Common myeloid progenitor, CD34-positive (primary cell): ENCODE measurements at regions not wholly inside any gene's neighbourhood (a gene's known extent, or its start where the extent isn't known, plus 50 kb on each side); places are given as distances from the start of the nearest gene placed in this dataset.
"Not testable (repeated sequence)": the region's sequence is repeated elsewhere in the genome, so short reads cannot be mapped to it uniquely, and the experiment has no call there.

ENCODE experiments used
- CTCF ChIA-PET: fragments of 350-600 bp; sonication (Branson Sonifier 250); formaldehyde crosslinking; loops from one replicate; lab custom pipeline; 2021; ENCODE audit warnings: antibody characterized with exemption; lab: Charles Lee
- POLR2A ChIA-PET: fragments of 350-600 bp; sonication (Branson Sonifier 250); formaldehyde crosslinking; loops from one replicate; lab custom pipeline; 2021; ENCODE audit warnings: antibody characterized with exemption; lab: Charles Lee
- DNase-seq, 3 donors: peaks; one replicate each; pipeline versions ENCODE4 v3.0.0 to v3.0.0-alpha.2; 2013
- H3K27ac ChIP-seq, 2 experiments: 1 replicate in 1 of 2; 2 replicates in 1 of 2; pipeline ENCODE4 v1.7.0; 2013; ENCODE audit warnings: inconsistent platforms in 2 of 2, low read length in 2 of 2, mild to moderate bottlenecking in 2 of 2, low read depth in 1 of 2, moderate library complexity in 1 of 2; ENCODE audit not compliant: severe bottlenecking in 2 of 2, insufficient read depth in 1 of 2, poor library complexity in 1 of 2
- H3K27me3 ChIP-seq, 5 experiments: replicated peaks in 2 of 5; 1 replicate in 3 of 5; 2 replicates in 2 of 5; pipeline versions ENCODE4 v1.6.1 to v1.7.0; 2013; ENCODE audit warnings: low read length in 4 of 5, mild to moderate bottlenecking in 2 of 5, moderate library complexity in 2 of 5, inconsistent platforms in 1 of 5; ENCODE audit not compliant: insufficient read depth in 5 of 5, control insufficient read depth in 4 of 5
- H3K36me3 ChIP-seq, 4 experiments: 1 replicate in 2 of 4; 2 replicates in 2 of 4; pipeline versions ENCODE4 v1.6.1 to v1.7.0; 2013; ENCODE audit warnings: low read length in 3 of 4, control low read depth in 1 of 4, mild to moderate bottlenecking in 1 of 4; ENCODE audit not compliant: control insufficient read depth in 4 of 4, insufficient read depth in 4 of 4
- H3K4me1 ChIP-seq, 4 experiments: 1 replicate in 3 of 4; 2 replicates in 1 of 4; pipeline versions ENCODE4 v1.6.1 to v1.7.1; 2013; ENCODE audit warnings: low read length in 3 of 4, mild to moderate bottlenecking in 3 of 4, control low read depth in 1 of 4, inconsistent platforms in 1 of 4, moderate library complexity in 1 of 4; ENCODE audit not compliant: control insufficient read depth in 4 of 4, insufficient read depth in 4 of 4; ENCODE audit errors: control extremely low read depth in 1 of 4
- H3K4me3 ChIP-seq, 7 experiments: 1 replicate in 4 of 7; 2 replicates in 3 of 7; pipeline versions ENCODE4 v1.5.1 to v1.7.0; 2013; ENCODE audit warnings: mild to moderate bottlenecking in 7 of 7, low read length in 6 of 7, moderate library complexity in 6 of 7, inconsistent platforms in 2 of 7, low read depth in 2 of 7, control low read depth in 1 of 7; ENCODE audit not compliant: insufficient read depth in 4 of 7, control insufficient read depth in 1 of 7; ENCODE audit errors: extremely low read depth in 1 of 7
- H3K9me3 ChIP-seq, 5 experiments: 1 replicate in 4 of 5; 2 replicates in 1 of 5; pipeline versions ENCODE4 v1.6.1 to v1.7.1; 2013; ENCODE audit warnings: low read length in 4 of 5, mild to moderate bottlenecking in 2 of 5, inconsistent platforms in 1 of 5, low read depth in 1 of 5, moderate library complexity in 1 of 5; ENCODE audit not compliant: control insufficient read depth in 4 of 5, insufficient read depth in 2 of 5; ENCODE audit errors: control extremely low read depth in 1 of 5
- WGBS: methylation state at CpG from one replicate; pipeline ENCODE4 v1.1.5; 2013; ENCODE audit not compliant: insufficient coverage; 5-methylcytosine and 5-hydroxymethylcytosine counted together

- Histone ChIP-seq H3K36me3 (no peaks in the 10 kb centered on the region), H3K4me3 (no peak overlapping the region), H3K27me3 (no peaks in the 10 kb centered on the region), H3K4me1 (no peaks in the 10 kb centered on the region), H3K9me3 (no peaks in the 10 kb centered on the region), H3K27ac (no peak overlapping the region)
- ChIA-PET POLR2A (no interaction called here), CTCF (no interaction called here)
- no peak for DNase-seq
Measured at GRCh38 chr6:140653972-140654371, 1279.5 kb upstream of the CITED2 start.

GRCh38 chr6:140653506-140653905 is 1279.1 kb upstream of the CITED2 start:
- Histone ChIP-seq H3K36me3 (no peaks in the 10 kb centered on the region), H3K4me1 (no peaks in the 10 kb centered on the region), H3K9me3 (no peaks in the 10 kb centered on the region), H3K27me3 (no peaks in the 10 kb centered on the region), H3K27ac (no peak overlapping the region), H3K4me3 (no peak overlapping the region)
- DNase-seq, result no peak
- POLR2A ChIA-PET, result no interaction called here
- CTCF ChIA-PET, result no interaction called here

DNA sequence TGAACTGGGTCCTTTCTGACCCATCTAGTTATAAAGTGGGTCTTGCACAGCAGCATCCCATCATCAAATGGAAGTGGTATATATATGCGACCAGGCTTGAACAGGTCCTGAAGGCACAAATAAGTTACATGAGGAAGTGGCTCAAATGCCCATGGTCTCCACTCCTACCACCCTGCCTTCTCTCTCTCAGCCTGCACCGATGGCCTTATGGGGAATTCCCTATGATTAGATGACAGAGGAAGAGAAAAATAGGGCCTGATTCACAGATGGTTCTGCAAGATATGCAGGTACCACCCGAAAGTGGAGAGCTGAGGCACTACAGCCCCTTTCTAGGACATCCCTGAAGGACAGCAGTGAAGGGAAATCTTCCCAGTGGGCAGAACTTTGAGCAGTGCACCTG is 1275.1 kb upstream of the CITED2 start:
- H3K36me3 ChIP-seq, POLR2A ChIA-PET, CTCF ChIA-PET, H3K27me3 ChIP-seq, H3K4me3 ChIP-seq, DNase-seq, H3K4me1 ChIP-seq, H3K27ac ChIP-seq: not testable (repeated sequence)
- peaks cover 0 to 13% (median 3%) of the 10 kb centered on the region in 5 experiments for H3K9me3 ChIP-seq
- 92% methylated on average over 2 of the region's 3 CpGs for WGBS

DNA sequence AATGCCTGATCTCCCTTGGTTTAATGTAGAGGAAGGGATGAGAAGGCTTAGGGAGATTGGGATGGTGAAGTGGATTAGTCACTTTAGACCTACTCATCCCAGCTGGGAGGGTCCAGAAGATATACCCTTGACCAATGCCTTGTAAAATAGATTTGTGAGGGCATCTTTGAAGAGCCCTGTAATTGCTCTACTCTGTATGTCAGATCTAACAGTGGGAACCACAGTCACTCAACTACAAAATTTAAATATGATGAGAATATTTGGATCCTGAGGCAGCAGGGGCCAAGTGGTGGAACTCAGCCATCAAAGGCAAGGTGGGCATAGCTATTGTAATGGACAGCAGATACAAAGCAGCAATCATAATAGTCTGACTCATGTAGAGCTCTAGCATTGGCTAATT is 1272.9 kb upstream of the CITED2 start:
- H3K4me3 ChIP-seq, DNase-seq, H3K36me3 ChIP-seq, H3K27me3 ChIP-seq, H3K4me1 ChIP-seq, POLR2A ChIA-PET, H3K27ac ChIP-seq, CTCF ChIA-PET: not testable (repeated sequence)
- peaks cover 0 to 14% (median 3%) of the 10 kb centered on the region in 5 experiments for H3K9me3 ChIP-seq

GRCh38 chr6:140644017-140644416 is 1269.6 kb upstream of the CITED2 start:
- Histone ChIP-seq H3K4me1 (no peaks in the 10 kb centered on the region), H3K27me3 (no peaks in the 10 kb centered on the region), H3K4me3 (no peak overlapping the region), H3K36me3 (no peaks in the 10 kb centered on the region), H3K9me3 (peaks cover 0 to 14% (median 3%) of the 10 kb centered on the region in 5 experiments), H3K27ac (no peak overlapping the region)
- no peak for DNase-seq
- CTCF ChIA-PET, result no interaction called here
- 100% methylated on average over 2 of the region's 2 CpGs for WGBS
- POLR2A ChIA-PET, result no interaction called here

- POLR2A ChIA-PET, result no interaction called here
- Histone ChIP-seq H3K36me3 (no peaks in the 10 kb centered on the region), H3K9me3 (peaks cover 0 to 4% (median 0%) of the 10 kb centered on the region in 5 experiments), H3K27me3 (no peaks in the 10 kb centered on the region), H3K4me1 (peaks cover 0 to 6% (median 0%) of the 10 kb centered on the region in 4 experiments), H3K4me3 (no peak overlapping the region), H3K27ac (no peak overlapping the region)
- no peak for DNase-seq
- CTCF ChIA-PET, result no interaction called here
Measured at GRCh38 chr6:140641412-140641811, 1267.0 kb upstream of the CITED2 start.

- Histone ChIP-seq H3K4me1 (peaks cover 0 to 10% (median 0%) of the 10 kb centered on the region in 4 experiments), H3K36me3 (no peaks in the 10 kb centered on the region), H3K4me3 (no peak overlapping the region), H3K27me3 (no peaks in the 10 kb centered on the region), H3K9me3 (no peaks in the 10 kb centered on the region), H3K27ac (no peak overlapping the region)
- POLR2A ChIA-PET, result no interaction called here
- 90% methylated on average over 2 of the region's 2 CpGs for WGBS
- DNase-seq, result no peak
- CTCF ChIA-PET, result no interaction called here
Measured at GRCh38 chr6:140636908-140637402, 1262.5 kb upstream of the CITED2 start.
